Dendritic cell treated with granulocyte-macrophage colony-stimulating factor and Interleukin-4, amounts not matched to agents 40 ng/mL and 50 ng/mL, for 4 days (primary cell): ENCODE measurements at regions not wholly inside any gene's neighbourhood (a gene's known extent, or its start where the extent isn't known, plus 50 kb on each side); places are given as distances from the start of the nearest gene placed in this dataset.

Experiments
- H3K27ac Mint-ChIP-seq: one replicate; pipeline ENCODE4 v1.8.0; 2022; ENCODE audit warnings: mild to moderate bottlenecking, mixed read lengths
- H3K27me3 Mint-ChIP-seq: one replicate; pipeline ENCODE4 v1.8.0; 2022; ENCODE audit warnings: mild to moderate bottlenecking, mixed read lengths
- H3K36me3 Mint-ChIP-seq: one replicate; pipeline ENCODE4 v1.8.0; 2022; ENCODE audit warnings: low read depth, mixed read lengths
- H3K4me1 Mint-ChIP-seq: one replicate; pipeline ENCODE4 v1.8.0; 2022; ENCODE audit warnings: low read depth, mixed read lengths
- H3K4me3 Mint-ChIP-seq: one replicate; pipeline ENCODE4 v1.8.0; 2022; ENCODE audit warnings: mild to moderate bottlenecking, moderate library complexity, mixed read lengths
- H3K9me3 Mint-ChIP-seq: one replicate; pipeline ENCODE4 v1.8.0; 2022; ENCODE audit warnings: mixed read lengths
- intact Hi-C: fragments of 100-400 bp; cut with micrococcal nuclease; formaldehyde crosslinking; loops from one replicate; pipeline ENCODE4 v1.15.0; 2022

DNA sequence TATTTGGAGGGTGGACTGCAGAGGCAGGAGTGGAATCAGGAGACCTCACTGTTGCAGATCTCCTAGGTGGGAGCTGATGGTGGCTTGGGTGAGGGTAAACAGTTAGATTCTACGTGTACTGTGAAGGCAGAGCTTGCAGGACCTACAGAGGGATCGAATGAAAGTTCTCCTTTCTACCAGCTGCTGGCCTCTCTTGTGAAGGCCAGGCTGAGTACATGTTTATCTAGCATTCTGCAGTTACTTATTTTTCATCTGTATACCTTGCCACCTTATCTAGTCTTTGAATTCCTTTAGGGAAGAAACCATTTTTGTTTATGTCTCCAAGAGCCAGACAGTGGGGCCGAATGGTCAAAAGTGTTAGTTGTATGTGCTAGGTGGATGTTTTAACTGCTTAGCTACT is 57.6 kb downstream of the PTTG1 start:
- no peak overlapping the region for H3K4me3 Mint-ChIP-seq
- intact Hi-C loops = no loop called here
- H3K36me3 Mint-ChIP-seq = peaks cover 78% of the 10 kb centered on the region
- H3K4me1 Mint-ChIP-seq = peaks cover 58% of the 10 kb centered on the region
- H3K27ac Mint-ChIP-seq = peak overlapping the region; percentile 58
- H3K27me3 Mint-ChIP-seq = no peaks in the 10 kb centered on the region
- H3K9me3 Mint-ChIP-seq = no peaks in the 10 kb centered on the region

DNA sequence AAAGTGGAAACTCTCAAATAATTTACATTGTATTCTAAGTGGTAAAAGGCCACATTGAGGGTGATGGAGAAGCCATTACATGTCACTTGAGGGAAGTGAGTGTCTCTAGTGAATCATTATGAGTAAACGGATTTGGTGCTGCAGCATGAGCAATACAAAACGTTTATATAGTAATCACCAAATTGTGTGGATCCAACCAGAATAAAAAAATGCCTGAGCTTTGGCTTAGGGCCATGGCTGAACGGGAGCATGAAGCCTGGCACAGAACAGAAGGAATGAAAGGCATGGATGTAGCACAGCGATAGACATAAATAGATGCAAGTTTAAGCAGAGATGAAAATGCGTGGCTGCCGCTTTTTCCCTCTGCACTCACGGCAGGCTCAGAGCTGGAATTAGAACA is 58.3 kb downstream of the PTTG1 start:
- H3K9me3 Mint-ChIP-seq = no peaks in the 10 kb centered on the region
- H3K27me3 Mint-ChIP-seq = no peaks in the 10 kb centered on the region

DNA sequence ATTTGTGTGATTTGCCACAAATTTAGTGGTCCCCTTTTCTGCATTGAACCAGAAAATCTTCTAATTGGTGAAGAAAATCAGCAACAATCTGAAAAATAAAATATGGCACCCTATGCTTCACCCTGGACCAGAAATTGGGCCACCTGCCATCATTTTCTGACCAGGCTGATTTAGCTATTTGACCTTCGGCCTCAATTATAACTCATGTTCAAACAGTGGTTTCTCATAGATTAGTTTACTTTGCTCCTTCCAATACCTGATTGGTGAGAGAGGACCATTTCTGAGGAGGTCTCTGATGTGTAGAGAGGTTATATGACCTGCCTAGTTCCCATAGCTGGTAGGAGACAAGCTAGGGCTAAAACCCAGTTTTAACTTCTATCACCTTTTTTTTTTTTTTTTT is 59.0 kb downstream of the PTTG1 start:
- Mint-ChIP-seq H3K9me3 (no peaks in the 10 kb centered on the region), H3K4me1 (peaks cover 60% of the 10 kb centered on the region), H3K36me3 (peaks cover 78% of the 10 kb centered on the region), H3K27ac (peak overlapping the region; percentile 30), H3K27me3 (no peaks in the 10 kb centered on the region), H3K4me3 (no peak overlapping the region)
- intact Hi-C loops = no loop called here

More for the DNA sequence above, 58.3 kb downstream of the PTTG1 start:
- intact Hi-C loops = no loop called here
- Mint-ChIP-seq H3K36me3 (peaks cover 78% of the 10 kb centered on the region), H3K4me3 (no peak overlapping the region), H3K4me1 (peaks cover 60% of the 10 kb centered on the region), H3K27ac (peak overlapping the region; percentile 58)

DNA sequence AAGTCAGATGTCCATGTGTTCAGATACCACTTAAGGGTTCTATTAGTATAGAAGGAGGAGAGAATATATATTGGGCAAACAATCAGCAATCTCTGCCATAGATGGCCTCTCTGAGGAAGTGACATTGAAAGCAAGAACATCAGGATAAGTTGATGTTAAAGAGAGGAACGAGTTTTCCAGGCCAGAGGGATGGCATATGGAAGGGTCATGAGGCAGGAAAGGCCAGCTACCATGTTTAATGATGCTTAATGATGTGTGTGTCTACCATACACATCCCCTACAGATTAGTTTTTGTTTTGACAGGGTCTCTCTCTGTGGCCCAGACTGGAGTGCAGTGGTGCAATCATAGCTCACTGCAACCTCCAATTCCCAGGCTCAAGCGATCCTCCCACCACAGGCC is 63.0 kb downstream of the PTTG1 start:
- H3K4me3 Mint-ChIP-seq = no peak overlapping the region
- H3K4me1 Mint-ChIP-seq = peaks cover 30% of the 10 kb centered on the region
- H3K27ac Mint-ChIP-seq = peak overlapping the region; percentile 23
- H3K36me3 Mint-ChIP-seq = peaks cover 72% of the 10 kb centered on the region
- no peaks in the 10 kb centered on the region for H3K9me3 Mint-ChIP-seq
- intact Hi-C loops = no loop called here
- no peaks in the 10 kb centered on the region for H3K27me3 Mint-ChIP-seq

DNA sequence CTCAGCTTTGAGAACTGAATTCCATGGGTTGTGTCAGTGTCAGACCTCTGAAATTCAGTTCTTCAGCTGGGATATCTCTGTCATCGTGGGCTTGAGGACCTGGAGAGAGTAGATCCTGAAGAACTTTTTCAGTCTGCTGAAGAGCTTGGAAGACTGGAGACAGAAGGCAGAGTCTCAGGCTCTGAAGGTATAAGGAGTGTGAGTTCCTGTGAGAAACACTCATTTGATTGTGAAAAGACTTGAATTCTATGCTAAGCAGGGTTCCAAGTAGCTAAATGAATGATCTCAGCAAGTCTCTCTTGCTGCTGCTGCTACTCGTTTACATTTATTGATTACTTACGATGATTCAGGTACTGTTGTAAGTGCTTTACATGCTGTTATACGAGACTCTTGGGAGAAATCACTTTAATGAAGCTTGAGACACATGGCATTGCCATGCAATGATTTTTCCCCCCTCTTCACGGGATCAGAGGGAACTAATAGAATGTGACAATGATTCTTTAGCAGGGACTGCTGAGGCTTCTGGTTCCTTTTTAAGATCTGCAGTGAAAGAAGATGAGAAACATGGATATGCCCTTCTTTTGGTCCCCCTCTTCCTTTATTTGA is 63.8 kb downstream of the PTTG1 start:
- Mint-ChIP-seq H3K27ac (peak overlapping the region; percentile 23), H3K36me3 (peaks cover 64% of the 10 kb centered on the region), H3K4me3 (no peak overlapping the region), H3K9me3 (no peaks in the 10 kb centered on the region), H3K27me3 (no peaks in the 10 kb centered on the region), H3K4me1 (peaks cover 22% of the 10 kb centered on the region)
- intact Hi-C loops = no loop called here

DNA sequence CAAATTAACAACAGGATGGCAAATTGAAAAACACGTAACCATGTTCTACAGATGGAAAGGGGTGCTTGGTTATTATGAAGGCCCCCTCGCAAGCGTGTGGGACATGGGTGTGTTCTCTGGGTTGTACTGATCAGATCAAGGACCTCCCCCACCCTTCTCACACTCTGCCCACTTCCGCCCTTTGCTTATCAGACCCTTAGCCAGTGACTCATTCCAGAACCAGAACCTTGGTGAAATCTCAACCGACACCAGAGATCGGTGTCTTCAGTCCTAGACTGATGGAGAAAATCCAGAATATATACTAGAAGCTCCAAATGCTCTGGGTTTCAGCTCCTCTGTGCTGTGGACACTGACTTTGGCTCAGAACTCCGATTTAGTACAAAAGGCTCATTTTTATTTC is 64.9 kb downstream of the PTTG1 start:
- no peaks in the 10 kb centered on the region for H3K9me3 Mint-ChIP-seq
- no peak overlapping the region for H3K27ac Mint-ChIP-seq
- no peak overlapping the region for H3K4me3 Mint-ChIP-seq
- no peaks in the 10 kb centered on the region for H3K27me3 Mint-ChIP-seq
- H3K36me3 Mint-ChIP-seq = peaks cover 65% of the 10 kb centered on the region
- peaks cover 21% of the 10 kb centered on the region for H3K4me1 Mint-ChIP-seq
- intact Hi-C loops = no loop called here

DNA sequence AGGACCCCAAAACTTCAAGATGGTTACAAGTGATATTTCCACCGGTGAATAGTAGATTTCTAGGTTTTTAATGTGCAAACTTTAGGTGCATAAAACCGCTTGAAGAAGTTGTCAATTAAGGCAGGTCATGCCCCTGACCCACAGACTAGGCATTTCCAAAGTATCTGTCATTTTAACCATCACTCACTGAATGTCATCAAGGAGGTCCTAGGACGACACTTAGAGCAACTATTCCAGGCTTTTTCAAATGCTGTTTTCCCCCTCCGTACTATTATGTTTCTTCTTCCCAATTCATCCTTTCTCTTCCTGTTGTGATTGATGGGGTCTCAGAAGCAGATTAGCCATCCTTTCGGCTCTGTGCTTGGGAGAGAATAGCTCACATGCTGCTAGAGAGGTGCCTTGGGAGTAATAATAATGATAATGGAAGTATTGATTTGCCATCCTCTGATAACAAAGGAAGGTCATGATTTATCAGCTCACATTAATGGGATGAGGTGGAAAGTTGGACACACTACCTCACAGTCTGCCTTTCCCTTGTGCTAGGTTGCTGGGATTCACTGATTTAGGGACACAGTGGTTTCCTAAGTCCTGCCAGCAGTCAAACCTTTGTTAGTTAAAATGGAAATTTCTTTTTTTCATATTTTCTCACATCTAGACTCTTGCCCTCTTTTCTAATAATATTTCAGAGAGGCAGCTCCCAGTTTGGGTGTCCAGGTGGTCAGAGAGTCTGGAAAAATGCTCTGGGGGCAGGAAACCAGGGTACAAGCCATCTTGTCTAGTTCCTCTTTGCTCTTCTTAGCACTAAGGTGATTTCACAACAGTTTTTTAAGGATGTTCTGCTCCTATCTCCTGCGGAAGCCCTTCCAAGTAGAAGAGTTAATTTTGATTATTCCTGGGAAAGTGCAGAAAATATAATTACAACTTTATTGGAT is 67.0 kb downstream of the PTTG1 start:
- Mint-ChIP-seq H3K4me3 (no peak overlapping the region), H3K4me1 (peaks cover 23% of the 10 kb centered on the region), H3K27ac (no peak overlapping the region), H3K36me3 (peaks cover 60% of the 10 kb centered on the region), H3K27me3 (no peaks in the 10 kb centered on the region), H3K9me3 (no peaks in the 10 kb centered on the region)
- intact Hi-C loops = no loop called here

DNA sequence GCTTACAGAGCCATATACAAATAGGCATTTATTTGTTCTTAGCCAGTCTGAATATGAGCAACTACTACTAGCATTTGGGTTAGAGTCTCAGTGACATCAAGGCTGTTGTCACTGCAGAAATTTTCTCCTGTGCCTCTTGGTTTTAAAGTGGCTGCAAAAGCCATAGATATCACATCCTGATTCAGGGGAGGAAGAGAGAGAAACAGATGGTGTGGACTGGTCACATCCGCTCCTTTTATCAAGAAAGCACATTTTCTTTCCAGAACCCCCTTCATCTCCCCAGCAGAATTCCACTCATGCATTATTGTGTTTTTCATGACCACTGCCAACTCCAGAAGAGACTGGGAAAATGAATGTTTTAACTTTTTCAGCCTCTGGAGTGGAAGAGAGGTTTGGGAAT is 69.8 kb downstream of the PTTG1 start:
- H3K27ac Mint-ChIP-seq = no peak overlapping the region
- H3K4me3 Mint-ChIP-seq = no peak overlapping the region
- H3K27me3 Mint-ChIP-seq = no peaks in the 10 kb centered on the region
- H3K4me1 Mint-ChIP-seq = peaks cover 27% of the 10 kb centered on the region
- peaks cover 35% of the 10 kb centered on the region for H3K36me3 Mint-ChIP-seq
- no peaks in the 10 kb centered on the region for H3K9me3 Mint-ChIP-seq
- intact Hi-C loops = no loop called here

DNA sequence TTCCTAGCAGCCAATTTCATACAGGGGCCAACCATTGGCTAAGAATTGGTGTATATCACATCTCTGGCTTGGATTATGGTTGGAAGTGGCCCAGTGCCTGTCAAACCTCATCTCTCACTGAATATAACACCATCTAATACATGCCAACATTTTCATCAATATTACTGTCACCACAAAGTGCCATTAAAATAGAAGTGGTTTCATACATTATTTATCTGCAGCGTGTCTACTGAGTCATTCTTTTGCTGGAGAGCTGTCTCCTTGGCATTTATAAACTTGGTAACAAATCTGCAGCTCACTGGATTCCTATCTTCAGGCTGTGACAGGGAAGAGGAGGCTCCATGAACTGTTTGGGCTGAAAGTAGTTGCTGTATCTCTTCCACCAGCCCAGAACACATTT is 70.9 kb downstream of the PTTG1 start:
- Mint-ChIP-seq H3K4me3 (no peak overlapping the region), H3K27me3 (no peaks in the 10 kb centered on the region), H3K4me1 (peaks cover 33% of the 10 kb centered on the region), H3K9me3 (no peaks in the 10 kb centered on the region), H3K36me3 (peaks cover 24% of the 10 kb centered on the region), H3K27ac (no peak overlapping the region)
- intact Hi-C loops = no loop called here

DNA sequence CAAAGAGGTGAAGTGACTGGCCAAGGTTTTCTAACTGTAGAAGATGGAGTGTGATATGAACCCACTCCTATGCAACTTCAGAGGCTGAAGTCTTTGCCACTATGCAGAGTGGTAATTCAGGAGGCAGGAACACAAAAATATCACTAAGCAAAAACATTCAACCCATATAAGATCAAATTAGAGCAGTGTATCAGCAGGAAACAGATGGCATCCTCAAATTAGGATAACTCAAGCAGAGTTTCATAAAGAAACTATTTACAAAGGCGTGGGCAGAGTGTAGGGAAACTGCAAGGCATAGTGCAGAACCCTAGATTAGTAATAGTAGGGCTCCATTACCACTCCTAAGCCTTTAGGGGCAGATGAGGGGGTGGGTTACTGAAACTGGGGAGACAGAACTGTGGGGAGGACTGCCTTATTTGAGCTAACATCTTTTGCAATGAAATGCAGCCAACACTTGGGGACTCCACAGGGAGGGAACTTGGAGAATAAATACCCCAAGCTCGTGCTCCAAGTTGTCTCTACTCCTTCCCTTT is 72.2 kb downstream of the PTTG1 start:
- H3K36me3 Mint-ChIP-seq = peaks cover 11% of the 10 kb centered on the region
- no peaks in the 10 kb centered on the region for H3K9me3 Mint-ChIP-seq
- H3K27ac Mint-ChIP-seq = no peak overlapping the region
- intact Hi-C loops = no loop called here
- peaks cover 27% of the 10 kb centered on the region for H3K4me1 Mint-ChIP-seq
- no peak overlapping the region for H3K4me3 Mint-ChIP-seq
- H3K27me3 Mint-ChIP-seq = no peaks in the 10 kb centered on the region

DNA sequence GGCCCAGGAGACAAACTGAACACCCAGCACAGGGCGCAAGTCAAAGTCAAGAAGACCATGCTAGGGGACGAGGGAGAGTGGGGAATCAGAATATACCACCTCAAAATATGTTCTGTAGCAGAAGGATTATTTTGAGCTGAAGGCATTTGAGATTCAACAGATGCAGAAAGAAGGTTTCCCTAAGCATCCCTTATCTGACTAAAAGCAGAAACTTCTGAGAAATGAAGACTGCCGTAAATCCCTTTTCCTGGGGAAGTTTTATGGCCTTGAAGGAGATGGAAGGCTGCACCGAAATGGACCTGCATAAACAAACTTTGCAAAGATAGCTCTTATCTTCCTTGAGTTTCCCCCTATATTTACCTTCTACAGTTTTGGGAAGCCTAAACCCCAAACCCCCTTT is 72.8 kb downstream of the PTTG1 start:
- intact Hi-C loops = no loop called here
- H3K27me3 Mint-ChIP-seq = no peaks in the 10 kb centered on the region
- H3K4me3 Mint-ChIP-seq = no peak overlapping the region
- H3K4me1 Mint-ChIP-seq = peaks cover 32% of the 10 kb centered on the region
- H3K27ac Mint-ChIP-seq = no peak overlapping the region
- peaks cover 11% of the 10 kb centered on the region for H3K36me3 Mint-ChIP-seq
- no peaks in the 10 kb centered on the region for H3K9me3 Mint-ChIP-seq

DNA sequence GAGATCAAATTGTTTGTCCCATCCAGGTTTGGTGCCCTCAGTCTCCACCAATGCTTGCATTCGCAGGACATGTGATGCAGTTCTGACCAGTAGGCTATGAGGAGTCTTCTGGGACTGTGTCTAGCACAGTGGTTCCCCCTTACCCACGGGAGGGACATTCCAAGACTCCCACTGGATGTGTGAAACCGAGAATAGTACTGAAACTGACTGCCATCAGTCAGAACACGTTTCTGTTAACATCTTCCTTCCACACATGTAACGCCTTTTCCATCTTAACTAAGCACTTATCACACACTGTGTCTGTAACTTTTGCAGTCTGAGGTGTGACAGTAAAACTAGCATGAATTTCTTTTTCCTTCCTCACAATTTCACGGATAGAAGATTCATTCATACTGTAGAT is 74.7 kb downstream of the PTTG1 start:
- Mint-ChIP-seq H3K9me3 (no peaks in the 10 kb centered on the region), H3K4me1 (peaks cover 47% of the 10 kb centered on the region), H3K27ac (no peak overlapping the region), H3K4me3 (no peak overlapping the region), H3K36me3 (peaks cover 6% of the 10 kb centered on the region), H3K27me3 (no peaks in the 10 kb centered on the region)
- intact Hi-C loops = no loop called here

DNA sequence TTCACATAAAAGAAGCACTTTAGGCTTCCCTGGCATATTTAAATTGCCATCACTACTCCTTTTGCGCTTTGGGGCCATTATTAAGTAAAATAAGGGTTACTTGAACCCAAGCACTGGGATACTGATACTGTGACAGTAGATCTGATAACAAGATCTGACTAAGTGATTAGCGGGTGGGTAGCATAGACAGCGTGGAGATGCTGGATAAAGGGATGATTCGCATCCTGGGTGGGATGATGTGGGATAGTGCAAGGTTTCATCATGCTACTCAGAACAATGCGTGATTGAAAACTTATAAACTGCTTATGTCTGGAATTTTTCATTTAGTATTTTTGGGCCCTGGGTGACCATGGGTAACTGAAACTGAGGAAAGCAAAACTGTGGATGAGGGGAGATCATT is 75.1 kb downstream of the PTTG1 start:
- H3K9me3 Mint-ChIP-seq = no peaks in the 10 kb centered on the region
- H3K36me3 Mint-ChIP-seq = peaks cover 1% of the 10 kb centered on the region
- intact Hi-C loops = no loop called here
- H3K4me3 Mint-ChIP-seq = no peak overlapping the region
- H3K27me3 Mint-ChIP-seq = no peaks in the 10 kb centered on the region
- no peak overlapping the region for H3K27ac Mint-ChIP-seq
- H3K4me1 Mint-ChIP-seq = peaks cover 49% of the 10 kb centered on the region

DNA sequence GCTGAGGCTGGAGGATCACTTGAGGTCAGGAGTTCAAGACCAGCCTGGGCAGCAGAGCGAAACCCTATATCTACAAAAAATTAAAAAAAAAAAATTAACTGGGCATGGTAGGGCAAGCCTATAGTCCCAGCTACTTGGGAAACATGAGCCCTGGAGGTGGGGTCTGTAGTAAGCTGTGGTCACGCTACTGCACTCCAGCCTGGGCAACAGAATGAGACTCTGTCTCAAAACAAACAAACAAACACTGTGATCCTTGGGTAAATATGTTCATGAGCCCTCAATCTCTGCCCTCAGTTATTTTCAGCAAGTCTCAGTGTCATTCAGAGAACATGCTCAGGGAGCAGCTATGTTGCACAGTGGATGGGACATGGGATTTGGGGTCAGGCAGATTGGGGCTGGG is 76.2 kb downstream of the PTTG1 start:
- no peaks in the 10 kb centered on the region for H3K36me3 Mint-ChIP-seq
- no peak overlapping the region for H3K27ac Mint-ChIP-seq
- H3K9me3 Mint-ChIP-seq = peaks cover 6% of the 10 kb centered on the region
- peaks cover 49% of the 10 kb centered on the region for H3K4me1 Mint-ChIP-seq
- intact Hi-C loops = no loop called here
- no peak overlapping the region for H3K4me3 Mint-ChIP-seq
- H3K27me3 Mint-ChIP-seq = no peaks in the 10 kb centered on the region
